Pulmonary artery endothelial cell (primary cell): ENCODE measurements at regions not wholly inside any gene's neighbourhood (a gene's known extent, or its start where the extent isn't known, plus 50 kb on each side); places are given as distances from the start of the nearest gene placed in this dataset.

Experiments
- DNase-seq: peaks from one replicate; pipeline ENCODE4 v3.0.0-alpha.2; 2011; ENCODE audit warnings: low read depth, low spot score

DNA sequence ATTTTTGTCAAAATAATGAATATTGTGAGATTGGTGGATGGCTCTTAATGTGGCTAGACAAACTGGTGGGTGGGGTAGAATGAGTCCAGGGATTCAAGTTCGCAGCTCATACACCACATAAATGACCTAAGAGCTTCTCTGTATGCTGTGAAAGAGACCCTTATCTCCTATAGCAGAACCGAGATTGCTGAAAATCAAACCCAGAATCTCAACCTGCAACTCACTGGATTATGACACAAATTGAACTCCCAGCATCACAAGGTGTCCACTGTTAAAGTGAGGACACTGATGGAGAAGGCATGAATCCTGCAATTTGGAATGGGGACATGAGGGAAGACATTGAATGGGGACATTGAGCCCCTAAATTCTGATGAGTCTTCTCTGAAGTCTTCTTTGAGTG, 51.3 kb upstream of the CNKSR3 start:
- DNase-seq, result no peak

DNA sequence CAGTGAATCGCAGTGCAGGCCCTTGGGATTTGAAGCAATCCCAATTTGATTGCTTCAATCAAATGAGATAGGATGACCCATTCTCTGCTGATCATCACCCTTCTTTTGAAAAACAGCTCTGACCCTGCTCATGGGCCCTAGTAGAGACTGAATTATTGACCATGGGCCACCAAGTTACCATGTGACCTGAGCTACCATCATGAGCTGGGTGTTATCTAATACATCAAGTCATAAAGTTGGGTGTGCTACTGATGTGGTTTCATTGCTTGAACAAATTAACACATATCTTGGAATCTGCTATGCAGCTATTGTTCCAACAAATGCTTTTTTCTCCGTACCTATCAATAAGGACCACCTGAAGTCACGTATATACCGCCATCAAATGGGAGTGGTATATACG, 54.8 kb upstream of the CNKSR3 start:
- DNase-seq, result no peak

DNA sequence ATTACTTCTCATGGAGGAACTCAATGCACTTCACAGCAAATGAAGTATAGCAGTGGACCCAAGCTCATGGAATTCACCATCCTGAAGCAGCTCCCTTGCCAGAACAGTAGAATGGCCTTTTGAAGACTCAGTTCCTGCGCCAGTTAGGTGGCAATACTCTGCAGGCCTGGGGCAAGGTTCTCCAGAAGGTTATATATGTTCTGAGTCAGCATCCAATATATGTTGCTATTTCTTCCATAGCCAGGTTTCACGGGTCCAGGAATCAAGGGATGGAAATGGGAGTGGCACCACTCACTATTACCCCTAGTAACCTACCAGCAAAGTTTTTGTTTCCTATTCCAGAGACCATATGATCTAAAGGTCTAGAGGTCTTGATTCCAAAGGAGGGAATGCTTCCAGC, 56.4 kb upstream of the CNKSR3 start:
- DNase-seq, result no peak

DNA sequence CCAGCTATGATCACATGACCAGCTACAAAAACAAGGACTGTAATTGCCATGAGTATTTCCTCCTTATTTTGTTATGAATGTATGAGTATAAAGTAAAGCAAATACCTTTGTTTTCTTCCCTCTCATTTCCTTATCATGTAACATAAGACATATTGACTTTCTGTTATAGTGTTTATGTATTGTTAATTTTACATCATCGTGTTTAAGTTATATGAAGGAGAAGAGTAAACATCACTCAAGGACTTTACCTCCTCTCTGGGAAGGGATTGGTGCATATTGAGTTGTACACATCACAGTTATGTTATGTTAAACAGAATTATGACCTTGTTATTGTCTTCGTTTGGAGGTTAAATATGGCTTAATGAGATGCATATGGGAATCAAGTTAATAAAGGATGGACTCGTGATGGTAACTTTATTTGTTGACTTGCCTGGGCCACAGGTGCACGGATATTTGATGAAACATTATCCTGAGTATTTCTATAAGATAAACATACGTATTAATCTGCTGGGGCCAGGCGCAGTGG, 57.3 kb upstream of the CNKSR3 start:
- no peak for DNase-seq

DNA sequence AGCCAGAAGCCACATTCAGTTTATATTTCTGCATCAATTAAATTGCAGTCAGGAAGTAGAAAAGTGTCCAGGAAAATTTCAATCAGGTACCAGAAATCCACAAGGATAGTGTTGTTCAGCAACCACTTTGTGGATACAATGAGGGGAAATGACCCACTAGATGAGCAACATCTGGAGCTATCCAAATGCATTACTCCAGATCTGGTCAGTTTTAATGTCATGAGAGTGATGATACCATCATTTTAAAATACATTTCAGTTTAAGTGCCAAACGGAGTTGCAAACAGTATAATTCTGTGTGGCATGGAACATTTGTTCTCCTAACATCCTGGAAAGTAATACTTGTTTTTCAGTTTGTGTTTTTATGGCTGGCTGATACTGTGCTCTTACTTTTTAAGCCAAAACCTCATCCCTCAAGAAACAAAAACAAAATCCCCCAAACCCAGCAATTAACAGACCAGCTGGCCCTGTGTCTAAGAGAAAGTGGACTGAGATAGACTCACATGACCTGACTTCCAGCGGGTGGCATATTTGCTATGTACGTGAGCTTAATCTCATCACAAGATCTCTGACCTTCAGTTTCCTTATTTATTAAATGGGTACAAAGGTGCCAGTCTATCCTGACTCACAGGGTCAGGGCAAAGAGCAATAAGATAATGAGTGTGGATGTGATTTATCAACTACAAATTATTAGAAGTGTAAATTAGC, 58.8 kb upstream of the CNKSR3 start:
- DNase-seq, result peak; percentile 24

DNA sequence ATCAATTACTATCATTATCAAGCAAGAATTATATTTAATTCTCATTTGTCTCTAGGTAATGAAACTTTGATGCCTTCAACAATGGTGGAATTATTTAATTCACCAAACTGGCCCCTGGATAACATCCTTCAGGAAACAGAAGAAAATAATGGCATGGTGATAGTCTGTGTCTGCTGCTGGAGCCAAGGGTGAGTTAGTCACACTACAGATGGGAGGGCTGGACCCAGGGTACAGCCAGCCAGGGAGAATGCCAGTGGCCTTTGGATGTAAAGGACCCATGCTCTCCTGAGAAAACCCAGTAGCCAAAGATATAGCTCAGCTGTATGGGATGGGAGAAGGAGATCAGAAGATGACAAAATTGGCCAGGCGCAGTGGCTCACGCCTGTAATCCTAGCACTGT, 60.0 kb upstream of the CNKSR3 start:
- DNase-seq, result no peak

DNA sequence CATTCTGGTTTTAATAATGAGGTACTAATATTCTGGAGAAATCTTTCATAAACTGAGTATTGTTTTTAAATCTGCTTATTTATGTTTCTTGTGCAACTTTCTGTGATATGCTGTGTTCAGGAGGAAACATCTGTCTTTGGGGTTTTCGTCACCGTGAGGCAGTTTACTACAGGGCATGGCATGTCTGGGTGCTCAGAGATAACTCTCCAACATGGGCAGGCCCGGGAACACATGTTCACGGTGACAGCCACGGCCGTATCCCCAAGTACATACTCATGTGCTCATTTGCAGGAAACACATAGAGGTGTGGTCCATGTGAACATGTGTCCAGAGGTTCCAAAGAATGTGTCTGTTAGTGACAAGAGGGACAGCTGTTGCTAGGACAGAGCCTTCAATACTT, 62.1 kb upstream of the CNKSR3 start:
- no peak for DNase-seq

DNA sequence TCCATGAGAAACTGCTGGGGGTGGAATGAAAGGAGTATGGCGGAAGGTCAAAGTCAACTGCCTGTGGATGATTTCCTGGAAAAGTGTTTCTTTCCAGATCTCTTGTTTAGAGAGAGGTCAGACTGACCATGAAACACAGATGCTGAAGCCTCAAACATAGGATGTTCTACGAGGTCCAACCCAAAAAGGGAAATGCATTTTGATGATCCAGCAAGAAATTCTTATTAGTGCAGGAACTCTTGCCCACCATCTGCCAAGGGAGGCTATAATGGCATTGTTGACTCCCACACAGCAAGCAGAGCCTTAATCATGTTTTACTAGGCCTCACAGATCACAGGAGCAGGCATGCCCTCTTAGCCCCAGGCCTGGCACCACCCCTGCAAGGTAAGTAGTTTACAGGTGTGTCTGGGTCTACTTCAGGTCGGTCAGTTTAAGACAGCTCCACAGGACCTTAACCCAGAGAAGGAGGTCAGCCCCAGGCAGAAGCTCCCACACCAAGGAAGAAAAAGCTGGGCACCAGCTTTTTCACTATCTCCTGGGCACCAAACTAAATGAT, 67.6 kb upstream of the CNKSR3 start:
- no peak for DNase-seq

DNA sequence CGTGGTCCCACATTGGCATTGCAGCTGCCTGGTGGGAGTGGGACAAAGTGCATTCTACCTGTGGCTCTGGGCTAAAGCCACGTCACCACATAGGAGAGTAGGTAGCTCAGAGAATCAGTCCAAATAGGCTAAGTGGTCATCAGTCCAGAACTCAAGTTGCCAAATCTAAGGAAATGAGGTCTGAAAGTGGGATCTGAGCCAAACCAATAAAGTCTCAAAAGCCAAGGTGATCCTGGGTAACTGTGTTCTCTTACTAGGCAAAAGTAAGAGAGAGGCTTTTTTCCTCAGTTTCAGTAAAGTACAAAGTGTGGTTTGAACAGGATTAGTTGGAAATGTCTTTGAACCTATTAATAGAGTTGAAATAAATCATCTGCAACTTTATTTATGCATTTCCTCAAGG, 68.6 kb upstream of the CNKSR3 start:
- DNase-seq, result no peak

DNA sequence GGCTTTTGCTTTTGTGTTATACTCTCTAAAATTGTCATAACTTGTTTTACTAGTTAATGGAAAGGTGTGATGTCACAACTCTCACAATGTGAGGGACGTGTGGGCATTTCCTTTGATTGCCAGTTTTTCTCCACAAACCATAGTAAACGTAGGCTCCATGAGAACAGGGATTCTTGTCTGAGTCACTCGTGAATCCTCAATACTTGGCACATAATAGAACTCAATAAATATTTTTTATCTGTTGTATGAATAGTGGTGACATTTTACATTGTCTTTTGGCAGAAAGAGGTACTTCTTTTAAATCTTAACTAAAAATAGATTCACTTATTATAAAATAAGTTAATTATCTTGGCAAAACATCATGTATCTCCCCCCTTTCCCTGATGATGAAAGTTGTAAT, 69.0 kb upstream of the CNKSR3 start:
- DNase-seq, result no peak

DNA sequence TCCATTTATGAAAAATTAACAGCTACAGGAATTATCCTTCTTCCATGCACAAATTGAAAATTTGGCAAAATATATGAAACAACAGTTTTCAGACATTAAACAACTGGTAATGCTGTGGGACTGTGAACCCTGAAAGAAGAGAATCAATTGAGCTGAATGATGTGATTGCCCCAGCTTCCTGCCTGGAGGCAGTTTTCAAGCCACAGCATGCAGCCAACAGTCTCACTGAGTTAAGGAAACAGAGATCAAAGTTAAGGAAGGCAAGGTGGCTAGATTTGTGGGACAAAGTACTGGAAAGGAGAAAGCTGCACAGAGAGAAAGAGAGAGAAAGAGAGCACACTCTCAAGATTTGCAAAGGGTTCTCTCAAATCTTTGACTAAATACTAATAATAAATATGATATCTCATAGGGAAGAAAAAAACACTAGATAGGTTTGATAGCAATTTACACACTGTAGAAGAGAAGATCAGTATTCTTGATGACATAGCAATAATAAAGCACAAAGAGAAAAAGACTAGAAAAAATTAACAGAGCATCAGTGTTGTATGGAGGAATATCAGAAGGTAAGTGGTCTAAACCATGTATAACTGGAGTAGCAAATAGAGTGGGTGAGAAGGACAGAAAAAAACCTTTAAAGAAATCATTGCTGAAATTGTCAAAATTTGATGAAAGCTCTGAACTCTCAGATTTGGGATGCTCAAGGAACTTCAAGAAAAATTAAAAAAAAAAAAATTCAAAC, 70.1 kb upstream of the CNKSR3 start:
- no peak for DNase-seq

DNA sequence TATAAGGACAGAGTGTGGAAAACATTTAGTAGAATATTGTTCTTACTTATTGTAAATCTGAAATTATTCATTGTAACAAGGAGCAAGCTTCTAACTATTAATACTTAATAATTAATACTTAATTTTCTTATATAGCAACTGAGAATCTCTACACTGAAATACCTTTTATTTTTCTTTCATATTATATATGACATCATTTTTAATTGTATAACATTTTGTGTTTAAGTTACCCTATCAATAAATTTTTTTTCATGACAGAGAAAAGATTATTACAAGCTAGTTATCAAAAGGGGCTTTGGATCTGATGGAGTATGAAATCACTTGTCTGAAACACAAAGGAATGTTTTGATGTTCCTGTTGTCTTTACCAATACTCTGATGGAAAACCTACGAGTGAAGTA, 72.2 kb upstream of the CNKSR3 start:
- DNase-seq, result no peak

DNA sequence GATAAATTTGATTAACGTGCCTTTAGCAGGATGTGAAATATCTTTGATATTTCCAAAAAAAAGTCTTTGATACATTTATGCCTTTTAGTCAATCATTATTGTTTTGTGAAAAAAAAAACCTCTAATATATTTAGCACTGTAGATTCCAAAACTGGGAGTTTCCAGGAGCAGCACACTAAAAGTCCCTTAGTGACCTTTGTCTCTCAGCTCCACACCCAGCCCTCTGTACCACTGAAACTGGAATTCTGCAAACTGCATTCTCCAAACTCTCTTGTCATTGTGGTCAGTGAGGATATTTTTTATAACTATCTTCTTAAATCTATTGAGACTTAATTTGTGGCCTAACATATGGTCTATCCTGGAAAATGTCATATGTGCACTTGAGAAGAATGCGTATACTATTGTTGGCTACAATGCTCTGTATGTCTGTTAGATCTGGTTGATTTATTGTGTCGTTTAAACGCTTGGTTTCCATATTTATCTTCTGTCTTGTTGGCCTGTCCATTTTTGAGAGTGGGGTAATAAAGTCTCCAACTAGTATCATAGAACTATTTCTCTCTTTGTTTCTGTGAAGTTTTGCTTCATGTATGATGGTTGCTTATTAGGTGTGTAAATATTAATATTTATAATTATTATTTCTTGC, 73.2 kb upstream of the CNKSR3 start:
- no peak for DNase-seq

DNA sequence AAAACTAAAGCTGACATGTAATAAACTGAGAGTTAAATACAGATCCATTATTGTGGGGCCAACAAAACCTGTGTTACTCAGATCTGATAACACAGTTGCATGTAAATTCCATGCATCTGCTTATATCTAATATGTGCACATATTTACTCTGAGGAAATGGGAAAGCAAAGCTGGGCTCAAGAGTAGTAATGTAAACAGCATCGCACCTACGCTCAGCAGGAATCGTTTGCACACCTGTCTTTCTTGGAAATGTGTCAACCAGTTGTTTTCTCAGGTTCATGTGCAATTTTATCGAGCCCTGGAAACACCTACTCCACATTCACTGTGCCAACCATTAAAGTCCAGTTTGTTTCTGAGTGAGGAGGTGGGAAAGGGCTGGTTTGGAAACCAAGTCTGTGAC, 80.3 kb upstream of the CNKSR3 start:
- no peak for DNase-seq

DNA sequence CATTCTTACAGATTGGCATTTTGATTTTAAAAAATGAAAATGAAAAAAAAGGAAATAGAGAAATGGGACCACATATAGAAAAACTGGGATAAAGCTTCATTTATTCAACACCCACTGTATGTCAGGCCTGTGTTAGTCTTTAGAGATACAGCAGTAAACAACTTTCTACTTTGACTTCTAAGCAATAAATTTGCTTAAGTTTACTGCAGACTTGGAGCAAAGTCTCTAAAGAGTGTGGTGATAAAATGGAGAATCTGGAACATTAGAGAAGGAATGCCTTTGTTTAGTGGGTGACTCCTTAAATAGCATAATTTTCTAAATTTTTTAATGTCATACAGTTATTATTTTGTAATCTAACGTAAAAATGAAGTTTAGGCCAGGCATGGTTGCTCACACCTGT, 80.7 kb upstream of the CNKSR3 start:
- DNase-seq, result no peak

DNA sequence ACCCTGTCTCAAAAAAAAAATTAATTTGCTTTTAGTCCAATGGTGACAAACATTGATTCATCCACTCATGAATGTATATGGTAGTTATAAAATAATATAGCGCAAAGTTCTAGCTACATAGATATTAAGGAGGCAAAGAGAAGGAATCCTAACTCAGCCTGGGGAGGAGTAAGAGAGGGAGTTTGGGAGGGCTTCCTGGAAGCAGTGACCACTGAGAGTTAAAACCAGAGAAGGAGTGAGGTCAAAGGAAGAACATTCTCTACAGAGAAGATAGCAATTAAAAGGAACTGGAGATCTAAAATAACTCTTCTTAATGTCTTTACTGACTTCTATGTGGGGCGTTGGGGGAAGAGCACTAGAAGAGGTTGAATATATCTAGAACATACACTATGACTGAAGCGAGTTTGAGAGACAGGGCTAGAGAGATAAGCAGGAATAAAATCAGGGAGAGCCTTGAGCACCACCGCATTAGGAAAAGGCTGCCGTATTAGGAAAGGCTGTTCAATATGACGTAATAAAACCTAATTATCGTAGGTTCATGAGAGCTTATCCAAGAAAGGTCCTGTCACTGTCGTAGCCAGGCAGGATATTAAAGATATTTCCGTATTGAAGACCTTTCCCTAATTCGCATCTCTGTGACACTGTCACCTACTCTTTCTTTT, 81.8 kb upstream of the CNKSR3 start:
- no peak for DNase-seq

DNA sequence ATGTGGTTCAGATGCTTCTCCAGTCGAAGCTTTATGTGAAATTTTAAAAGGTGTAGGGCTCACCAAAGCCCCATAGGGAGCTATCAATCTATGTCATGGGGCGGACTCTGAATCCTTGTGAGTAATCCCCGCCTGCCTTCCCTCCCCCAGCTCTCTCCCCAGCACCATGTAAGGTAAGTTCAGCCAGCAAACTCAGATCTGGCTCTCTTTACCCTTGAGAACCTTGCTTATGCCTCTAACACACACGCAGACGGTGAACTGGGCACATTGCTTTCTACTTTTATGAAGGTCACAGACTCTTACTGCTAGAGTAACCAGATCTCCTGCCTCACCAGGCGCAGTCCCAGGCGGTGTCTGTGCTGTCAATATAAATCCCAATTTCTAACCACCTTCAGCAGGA, 82.6 kb upstream of the CNKSR3 start:
- DNase-seq, result no peak

DNA sequence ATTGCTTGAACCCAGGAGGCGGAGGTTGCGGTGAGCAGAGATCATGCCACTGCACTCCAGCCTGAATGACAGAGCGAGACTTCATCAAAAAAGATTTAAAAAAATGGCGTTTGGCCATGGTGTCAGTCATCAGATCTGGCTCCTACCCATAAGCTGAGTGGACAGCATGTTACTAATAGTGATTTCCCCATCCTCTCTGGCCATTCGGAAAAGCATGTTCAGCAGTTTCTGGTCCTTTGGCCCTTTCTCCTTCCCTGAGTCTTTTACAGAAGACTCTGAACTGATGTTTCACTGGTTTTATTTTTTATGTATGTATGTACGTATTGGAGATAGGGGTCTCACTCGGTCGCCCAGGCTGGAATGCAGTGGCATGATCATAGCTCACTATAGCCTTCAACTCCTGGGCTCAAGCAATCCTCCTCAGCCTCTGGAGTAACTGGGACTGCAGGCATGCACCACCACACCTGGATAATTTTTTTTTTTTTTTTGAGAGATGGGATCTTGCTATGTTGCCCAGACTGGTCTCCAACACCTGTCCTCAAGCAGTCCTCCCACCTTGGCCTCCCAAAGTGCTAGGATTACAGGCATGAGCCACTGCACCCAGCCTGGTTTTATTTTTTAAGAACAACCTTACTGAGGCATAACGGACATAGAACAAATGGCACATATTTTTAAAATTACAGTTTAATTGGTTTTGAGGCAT, 84.2 kb upstream of the CNKSR3 start:
- no peak for DNase-seq

DNA sequence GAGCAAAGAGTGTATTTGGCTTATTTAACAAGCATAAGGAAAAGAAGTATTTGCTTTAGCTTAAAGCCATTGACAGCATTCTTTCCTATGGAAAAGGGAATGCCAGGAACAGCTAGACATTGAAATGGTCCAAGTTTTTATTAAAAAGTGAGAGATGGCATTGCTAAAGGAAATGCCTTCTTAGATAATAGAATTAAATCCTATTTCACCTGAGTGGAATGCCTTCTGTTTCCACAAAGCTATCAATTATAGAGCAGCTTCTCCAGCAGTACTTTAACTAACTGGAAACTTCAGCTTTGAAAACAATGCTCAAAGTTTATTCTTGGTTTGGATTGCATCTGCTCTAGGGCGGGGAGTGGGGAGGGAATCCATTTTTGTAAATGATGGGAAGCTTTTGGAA, 85.1 kb upstream of the CNKSR3 start:
- no peak for DNase-seq

DNA sequence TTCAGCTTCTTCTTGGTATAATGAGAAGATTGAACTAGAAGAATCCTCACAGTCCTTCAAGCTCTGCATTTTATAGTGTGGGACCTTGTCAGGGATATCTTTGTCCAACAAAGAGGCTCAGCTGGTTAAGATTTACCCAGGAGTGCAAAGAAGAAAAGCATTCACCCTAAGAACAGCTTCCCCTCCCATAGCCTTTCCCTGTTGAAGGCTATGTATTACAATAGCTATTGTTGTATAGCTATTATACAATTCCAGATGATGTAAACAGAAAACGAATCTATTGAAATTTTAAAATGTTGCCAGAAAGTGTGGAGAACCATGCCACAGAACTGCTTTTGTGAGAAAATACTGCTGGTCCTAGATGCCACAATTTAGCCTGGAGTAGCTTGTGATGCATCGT, 85.5 kb upstream of the CNKSR3 start:
- no peak for DNase-seq

DNA sequence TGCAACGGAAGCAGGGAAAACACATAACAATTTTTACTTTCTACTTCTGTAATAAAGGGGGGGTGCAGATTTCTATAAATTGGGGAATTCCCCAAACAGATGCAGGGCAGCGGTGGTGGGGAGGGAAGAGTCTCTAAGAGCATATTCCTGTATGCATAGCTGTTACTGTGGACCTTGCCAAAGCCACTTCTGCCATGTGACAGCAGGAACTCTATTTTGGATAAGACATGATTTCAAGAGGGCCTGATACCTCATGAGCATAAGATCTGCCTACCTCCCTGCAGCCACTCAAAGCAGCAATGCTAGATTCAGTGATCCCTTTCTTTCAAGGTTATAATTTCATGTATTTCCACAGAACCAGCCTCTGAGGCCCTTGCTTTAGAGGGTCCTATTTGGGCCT, 86.2 kb upstream of the CNKSR3 start:
- DNase-seq, result no peak
